RCC 7860 (cell line): ENCODE measurements at regions not wholly inside any gene's neighbourhood (a gene's known extent, or its start where the extent isn't known, plus 50 kb on each side); places are given as distances from the start of the nearest gene placed in this dataset.
"Not testable (repeated sequence)": the region's sequence is repeated elsewhere in the genome, so short reads cannot be mapped to it uniquely, and the experiment has no call there.

ENCODE experiments used
- DNase-seq: peaks from one replicate; pipeline ENCODE4 v3.0.0-alpha.2; 2015; ENCODE audit warnings: low spot score
- FAIRE-seq: peaks from 2 replicates; lab custom pipeline; 2012; peaks lifted over from hg19 to GRCh38; lab: Jason Lieb, UNC

DNA sequence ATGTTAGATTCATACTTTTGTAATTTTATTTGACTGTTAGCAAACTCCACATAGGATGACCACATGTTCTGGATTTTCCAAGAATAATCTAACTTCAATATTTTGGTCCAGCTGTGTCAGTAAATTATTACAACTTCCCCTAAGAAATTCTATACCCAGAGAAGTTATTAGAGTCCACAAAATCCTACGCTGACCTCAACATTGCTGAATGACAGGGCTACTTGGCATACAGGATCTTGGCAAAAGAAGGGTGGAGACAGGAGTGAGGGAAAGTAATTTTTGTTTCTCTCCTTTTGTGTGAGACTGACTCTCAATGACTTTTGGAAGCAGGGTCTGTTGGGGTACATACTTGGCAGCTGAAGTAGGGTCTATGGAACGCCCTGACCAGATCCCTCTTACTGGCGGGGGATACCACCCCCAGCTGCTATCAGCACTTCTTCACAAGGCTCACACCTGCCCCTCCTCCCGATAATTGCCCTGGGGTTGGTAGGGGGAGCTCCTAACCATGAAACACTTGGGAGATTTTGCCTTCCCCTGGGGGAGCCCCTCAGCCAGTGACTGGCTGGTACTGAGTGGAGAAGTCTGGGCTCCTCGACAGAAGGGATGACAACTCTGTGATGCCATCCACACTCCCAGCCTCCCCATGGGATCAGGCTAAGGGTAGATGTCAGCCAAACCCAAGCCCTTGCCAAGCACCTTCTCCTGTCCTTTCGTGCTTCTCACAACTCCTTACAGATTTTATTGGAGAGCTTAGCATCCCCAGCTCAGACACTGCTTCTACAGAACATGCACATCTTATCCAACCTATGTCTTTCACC, 110.6 kb upstream of the FHL2 start:
- DNase-seq, result no peak
- no peak for FAIRE-seq

DNA sequence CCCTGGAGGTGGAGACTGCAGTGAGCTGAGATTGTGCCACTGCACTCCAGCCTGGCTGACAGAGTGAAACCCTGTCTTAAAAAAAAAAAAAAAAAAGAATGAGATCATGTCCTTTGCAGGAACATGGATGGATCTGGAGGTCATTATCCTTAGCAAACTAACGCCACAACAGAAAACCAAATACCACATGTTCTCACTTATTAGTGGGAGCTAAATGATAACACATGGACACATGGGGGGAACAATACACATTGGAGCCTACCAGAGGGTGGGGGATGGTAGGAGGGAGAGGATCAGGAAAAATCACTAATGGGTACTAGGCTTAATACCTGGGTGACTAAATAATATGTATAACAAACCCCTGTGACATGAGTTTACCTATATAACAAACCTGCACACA, 108.0 kb upstream of the FHL2 start:
- DNase-seq, FAIRE-seq: not testable (repeated sequence)

DNA sequence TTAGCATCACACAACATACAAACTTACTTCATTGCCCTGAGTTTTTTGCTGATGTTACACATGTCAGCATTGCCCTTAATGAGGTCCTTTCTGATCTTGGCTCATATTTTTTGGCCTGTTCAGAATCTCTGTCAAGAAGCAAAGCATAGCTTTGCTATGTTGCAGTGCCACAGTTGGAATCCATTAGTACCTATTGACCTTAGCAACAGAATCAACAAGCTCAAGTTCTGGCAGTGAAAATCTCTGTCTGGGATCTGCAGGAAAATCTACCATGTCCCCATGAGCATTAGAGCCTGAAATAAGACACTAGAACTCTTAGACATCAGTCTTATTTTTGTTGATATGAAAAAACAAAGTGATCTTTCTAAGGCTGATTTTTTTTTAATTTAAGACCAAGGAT, 105.6 kb upstream of the FHL2 start:
- FAIRE-seq, result no peak
- DNase-seq, result no peak

DNA sequence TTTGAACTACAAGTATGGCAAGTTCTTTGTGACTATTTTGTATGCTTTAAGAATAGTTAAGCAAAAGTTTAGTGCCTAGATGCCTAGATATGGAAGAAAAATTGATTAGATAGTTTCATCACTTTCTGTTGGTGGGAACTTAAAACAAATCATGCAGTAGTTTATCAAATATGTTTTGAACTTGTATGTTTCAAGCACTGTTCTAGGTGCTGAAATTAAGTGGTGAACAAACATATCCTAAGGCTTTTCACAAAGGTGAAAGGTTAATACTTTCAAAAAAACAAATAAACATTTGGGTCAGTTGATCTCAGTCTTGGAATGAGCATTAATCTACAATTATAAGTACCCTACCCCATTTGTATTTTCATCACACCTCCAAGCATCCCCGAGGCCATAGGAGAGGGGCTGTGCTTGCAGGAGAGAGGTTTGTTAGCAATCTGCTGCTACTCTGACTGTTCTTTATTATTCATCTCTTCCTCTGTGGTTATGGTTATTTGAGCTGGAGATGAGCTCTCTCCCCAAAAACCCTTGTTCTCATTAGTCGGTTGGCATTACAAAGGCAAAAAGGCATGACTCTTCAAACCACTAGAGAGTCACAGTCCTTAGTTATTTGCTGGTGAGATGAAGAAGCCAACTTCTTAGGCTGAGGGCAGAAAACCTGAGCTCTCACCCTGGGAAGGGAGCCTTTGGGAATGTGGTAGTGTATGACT, 103.9 kb upstream of the FHL2 start:
- no peak for FAIRE-seq
- DNase-seq, result no peak

DNA sequence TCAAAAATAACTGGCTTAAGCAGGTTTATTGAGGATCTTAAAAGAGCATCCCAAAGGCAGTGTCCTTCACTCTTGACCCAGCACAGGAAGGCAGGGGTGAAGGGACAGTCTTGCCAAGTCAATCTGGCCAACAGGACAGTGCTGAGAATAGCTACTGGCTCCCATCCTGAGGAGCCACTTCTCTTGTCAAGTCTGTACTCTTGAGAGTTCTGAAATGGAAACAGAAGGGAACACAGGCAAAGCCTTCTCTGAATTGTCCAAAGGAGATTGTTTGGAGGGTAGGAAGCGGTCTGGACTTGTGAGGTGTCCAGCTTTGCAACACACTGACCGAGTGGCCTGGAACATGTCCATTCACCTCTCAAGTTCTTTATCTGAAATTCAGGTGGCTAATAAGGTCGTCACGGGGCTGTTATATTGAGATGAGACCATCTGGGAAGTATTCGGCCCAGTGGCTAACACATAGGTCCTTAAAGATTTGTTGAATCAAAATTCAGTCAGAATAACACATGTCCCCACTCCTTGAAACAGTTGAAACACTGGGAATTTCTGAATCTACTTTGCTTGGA, 99.5 kb upstream of the FHL2 start:
- FAIRE-seq (no peak), DNase-seq (no peak)

DNA sequence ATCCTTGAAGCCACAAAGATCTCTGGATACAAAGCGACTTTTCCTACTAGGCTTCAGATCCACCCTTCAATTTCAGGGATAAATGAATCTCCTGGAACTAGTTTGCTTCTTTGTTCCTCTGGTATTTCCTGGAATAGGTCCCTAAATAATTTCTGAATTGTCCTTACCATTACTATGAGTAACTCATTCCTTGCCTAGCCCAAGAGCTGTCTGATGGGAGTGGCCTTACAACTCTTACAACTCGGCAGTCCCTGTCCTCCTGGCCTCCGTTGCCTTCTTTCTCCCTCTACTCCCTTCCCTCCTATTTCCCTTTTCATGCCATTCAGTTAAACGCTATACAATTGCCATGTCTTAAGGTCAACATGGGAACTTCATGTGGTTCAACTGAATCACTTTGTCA, 98.2 kb upstream of the FHL2 start:
- FAIRE-seq (no peak), DNase-seq (no peak)

DNA sequence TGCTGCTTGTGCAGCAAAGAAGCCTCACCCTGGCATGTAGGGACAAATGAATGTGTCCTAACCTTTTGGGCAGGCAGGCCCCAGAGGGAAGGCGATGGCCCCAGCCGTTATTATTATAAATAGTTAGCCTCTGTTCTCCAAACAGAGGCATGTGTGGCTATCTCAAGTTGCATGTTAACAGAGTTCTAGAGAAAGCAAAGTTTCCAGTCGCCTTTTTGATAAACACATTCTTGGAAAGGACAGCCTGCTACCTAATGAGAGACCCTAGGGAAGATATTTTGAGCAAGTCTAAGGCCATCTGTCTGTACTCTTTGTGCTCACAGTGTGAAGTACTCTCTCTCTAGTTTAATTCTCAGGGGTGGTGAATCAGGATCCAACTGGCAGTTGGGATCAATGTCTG, 97.4 kb upstream of the FHL2 start:
- FAIRE-seq (no peak), DNase-seq (no peak)

DNA sequence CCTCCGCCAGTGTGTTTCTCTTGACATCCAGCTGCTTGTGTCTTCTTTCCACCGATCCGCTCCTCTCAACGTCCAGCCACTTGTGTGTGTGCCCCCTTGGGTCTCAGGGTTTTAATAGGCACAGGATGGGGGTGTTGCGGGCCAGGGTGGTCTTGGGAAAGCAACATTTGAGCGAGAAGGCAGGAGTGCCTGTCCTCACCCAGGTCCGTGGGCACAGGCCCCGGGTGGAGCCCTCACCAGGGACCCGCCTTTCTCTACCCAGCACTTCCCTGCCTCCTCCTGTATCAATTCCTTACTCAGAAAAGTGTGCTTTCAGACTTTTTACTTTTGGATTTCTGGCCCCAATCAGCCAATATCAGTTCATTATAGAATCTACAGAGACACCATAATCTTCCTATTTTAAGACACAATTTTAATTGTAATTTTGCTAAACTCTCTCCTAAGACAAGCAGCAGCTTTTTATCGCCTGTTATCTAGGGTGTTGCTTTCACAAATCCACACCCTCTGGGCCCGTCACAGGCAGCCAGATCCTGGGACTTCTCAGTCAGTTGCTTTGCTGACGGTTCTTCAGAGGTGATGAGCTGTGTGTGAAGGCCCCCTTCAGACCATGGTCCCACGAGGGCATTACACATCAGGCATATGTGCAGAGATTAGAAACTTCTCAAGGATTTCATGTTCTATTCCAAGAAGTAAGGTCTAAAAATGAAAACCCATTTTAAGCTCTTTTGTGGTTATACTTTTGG, 96.0 kb upstream of the FHL2 start:
- FAIRE-seq (no peak), DNase-seq (no peak)

DNA sequence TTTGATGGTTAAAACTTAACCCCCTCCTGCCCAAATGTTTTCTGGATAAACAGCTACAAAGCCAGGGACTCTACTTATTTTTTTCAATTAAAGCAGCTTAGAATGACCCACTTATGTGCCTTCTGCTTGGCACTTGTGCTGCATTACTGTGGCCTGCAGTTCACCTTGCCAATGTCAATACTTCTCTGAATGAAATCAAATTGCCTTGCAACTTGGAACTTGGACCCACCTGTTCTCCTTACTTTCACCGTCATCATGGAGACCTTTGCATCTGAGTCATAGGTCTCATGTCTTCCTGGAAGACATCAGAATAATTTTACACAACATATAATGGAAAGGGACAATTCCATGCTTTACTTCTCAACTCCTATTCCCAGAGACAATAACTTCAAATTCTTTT, 92.1 kb upstream of the FHL2 start:
- DNase-seq (no peak), FAIRE-seq (no peak)

DNA sequence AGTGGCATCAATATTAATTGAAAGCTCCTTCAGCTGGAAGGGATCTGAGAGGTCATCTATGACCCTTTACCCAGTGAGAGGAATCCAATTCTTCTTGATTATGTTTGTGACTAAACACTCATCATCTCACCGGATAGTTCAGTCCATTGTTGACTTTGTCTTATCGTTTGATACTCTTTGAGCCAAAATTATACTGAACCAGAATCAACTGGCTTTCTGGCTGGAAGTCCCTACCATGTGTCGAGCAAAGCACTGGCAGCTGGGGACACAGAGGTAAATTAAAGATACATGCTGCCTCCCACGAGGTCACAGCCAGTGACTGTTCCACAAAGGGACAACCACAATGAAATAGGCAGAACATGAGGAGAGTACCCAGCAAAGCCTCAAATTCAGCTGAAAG, 91.4 kb upstream of the FHL2 start:
- FAIRE-seq (no peak), DNase-seq (no peak)

DNA sequence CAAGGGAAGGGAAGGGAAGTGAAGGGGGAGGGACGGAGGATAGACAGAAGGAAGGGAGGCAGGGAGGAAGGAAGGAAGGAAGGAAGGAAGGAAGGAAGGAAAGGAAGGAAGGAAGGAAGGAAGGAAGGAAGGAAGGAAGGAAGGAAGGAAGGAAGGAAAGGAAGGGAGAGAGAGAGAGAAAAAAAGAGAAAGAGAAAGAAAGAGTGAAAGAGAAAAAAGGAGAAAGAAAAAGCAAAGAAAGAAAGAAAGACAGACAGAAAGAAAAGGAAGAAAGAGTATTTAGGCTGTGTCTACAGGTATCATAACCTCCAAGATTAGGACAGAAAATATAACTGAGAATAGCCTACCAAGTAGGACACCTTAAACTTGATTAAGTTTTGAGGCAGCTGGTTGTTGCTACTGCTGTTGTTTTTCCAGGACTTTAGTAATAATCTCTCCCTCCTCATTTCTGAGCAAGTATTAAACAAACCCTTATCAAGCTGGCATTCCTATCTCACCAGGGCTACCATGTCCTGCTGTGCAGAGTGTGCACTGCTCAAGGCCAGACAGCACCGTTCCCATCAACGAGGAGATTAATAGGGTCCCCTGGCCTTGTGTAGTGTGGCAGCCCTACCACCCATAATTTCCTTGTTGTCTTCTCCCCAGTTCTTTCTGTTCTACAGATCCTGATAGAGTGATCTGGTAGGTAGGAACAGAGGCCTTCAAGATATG, 90.5 kb upstream of the FHL2 start:
- DNase-seq, result no peak
- no peak for FAIRE-seq

DNA sequence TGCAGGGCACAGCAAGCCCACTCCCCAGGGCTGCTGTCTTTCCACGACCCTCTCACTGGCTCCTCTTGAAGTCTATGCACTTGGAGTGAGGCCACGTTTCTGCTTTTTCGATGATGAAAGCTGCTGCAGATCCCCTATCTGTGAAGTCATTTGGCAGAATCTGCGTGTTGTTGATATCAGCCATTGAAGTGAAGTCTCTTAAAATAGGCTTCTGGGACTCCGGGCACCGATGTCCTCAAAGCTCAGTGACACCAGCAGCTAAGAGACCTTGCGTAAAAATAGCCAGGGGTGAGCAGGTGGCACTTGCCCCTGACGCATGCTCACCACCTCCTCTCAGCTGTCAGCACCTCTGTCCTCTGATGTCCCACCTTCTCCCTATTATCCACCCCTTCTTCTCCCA, 89.4 kb upstream of the FHL2 start:
- DNase-seq, result no peak
- FAIRE-seq, result no peak

DNA sequence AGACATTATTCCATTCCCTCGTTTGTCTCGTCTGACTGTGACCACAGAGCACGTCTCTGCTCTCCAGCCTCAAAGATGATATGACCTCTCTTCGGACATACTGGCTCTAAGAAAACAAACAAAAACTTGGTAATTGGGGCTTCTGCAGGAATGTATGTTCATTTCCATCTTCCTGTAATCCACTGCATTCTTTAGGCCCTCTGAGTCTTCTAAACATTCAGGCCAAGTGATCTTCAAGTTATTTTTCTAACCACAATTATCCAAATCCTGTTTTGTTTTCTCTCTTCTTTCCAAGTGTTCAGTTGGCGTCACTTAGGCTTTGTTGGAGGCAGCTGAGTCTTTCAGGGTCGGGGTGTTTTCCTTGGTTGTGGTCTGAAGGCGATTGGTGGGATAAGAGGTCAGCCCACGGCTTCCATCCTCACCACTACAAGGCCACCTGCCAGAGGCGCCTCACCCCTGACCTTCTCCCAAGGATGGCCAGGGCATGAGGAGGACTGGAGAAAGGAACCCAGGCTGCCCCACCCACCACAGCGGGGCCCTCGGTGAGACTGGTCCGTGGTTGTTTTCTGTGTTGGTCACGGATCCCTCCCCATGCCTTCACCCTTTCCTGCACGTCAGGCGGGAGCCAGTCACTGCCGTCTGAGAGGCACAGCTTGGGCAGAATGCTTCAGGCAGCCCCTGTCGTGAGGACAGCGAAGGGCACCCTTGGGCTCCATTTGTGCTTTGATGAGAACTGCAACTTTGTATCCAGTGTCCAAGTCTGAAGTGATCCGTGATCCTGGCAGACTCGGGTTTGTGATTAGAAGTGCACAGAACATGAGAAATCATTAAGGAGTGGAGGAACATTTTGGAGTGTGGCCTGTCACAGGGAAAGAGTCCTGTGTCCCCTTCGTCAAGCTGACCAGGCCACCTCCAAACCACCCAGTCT, 88.6 kb upstream of the FHL2 start:
- FAIRE-seq, result no peak
- DNase-seq, result no peak

DNA sequence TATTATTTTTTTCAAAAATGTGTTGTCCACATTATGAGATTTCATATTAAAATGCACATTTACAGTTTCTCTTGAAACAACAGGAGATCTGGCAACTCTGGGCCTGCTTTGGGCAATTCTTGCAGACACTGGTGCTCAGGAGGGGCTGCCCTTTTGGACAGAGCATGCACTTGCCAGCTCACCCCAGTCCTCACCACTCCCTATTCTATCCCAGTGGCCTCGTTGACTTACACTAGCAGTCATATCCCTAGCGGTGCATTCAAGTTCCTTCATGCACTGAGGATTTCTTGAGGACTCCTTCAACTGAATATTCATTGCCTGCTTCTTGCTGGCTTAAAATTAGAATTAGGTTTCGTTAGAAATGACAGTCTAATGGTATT, 87.9 kb upstream of the FHL2 start:
- DNase-seq (no peak), FAIRE-seq (no peak)

DNA sequence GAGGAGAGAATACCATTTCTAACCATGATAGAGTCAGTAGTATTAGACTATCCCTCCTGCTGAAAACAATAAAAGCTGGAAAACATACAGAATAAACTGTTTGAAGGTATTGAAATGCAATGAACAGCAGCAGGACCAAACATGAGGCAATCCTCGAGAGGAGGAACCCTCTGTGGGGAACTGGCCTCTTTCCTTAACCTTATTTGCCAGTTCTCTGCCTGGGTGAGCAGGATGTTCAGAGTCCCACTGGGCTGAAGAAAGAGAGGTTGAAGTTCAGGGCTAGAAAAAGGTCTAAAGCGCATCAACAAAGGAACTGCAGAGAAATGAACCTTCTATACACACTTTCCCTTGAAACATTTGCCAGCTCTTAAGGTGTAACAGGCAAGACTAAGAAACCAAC, 79.8 kb upstream of the FHL2 start:
- FAIRE-seq (no peak), DNase-seq (no peak)

DNA sequence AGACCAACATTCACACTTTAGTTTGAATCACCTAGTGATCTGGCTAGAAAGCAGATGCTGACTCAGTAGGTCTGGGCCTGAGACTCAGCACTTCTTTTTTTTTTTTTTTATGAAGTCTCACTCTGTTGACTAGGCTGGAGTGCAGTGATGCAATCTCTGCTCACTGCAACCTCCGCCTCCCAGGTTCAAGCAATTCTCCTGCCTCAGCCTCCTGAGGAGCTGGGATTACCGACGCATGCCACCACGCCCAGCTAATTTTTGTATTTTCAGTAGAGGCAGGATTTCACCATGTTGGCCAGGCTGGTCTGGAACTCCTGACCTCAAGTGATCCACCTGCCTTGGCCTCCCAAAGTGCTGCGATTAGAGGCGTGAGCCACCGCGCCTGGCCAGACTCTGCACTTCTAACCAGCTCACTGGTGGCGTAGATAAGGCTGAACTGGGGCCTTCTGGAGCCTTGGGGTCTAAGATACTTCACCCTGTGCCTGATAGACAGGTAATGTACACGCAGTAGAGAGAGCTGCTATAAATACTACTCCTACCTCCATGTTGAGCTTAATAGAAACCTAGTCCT, 78.3 kb upstream of the FHL2 start:
- FAIRE-seq (peak; percentile 70), DNase-seq (peak; percentile 59)

DNA sequence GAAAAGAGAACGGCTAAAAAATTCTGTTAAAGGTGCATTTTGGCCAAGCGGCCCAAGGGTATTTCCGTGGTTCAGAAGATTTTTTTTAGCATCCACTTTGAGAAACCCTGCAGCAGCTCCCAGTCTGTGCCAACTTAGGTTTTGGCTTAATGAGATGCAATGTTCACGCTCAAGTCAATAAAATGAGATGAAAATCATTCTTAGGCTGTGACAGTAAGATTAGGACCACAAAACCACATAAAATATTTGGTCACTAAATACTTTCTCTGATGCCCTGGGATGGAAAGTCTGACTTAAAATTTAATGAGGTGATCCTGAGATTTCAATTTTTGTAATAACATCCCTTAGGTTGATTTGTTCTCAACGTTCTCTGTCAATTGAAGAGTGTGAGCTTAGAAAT, 74.2 kb upstream of the FHL2 start:
- DNase-seq (no peak), FAIRE-seq (no peak)

DNA sequence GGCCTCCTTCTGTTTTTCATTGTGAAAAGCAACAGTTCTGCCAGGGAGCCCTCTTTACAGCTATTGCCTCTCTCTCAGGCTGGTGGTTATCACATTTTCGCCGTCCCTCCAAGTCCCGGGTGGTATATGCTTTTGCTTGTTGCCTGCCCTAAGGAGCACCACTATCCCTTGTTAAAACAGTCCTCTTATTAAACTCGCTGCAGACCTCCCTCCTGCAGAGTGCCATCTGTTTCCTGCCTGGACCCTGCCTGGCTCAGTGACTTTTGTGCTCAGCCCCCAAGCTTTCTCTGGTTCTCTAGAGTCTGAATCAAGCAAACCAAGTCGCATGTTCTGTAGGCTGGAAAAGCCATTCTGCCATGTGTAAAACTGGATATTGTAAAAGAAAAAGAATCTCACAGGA, 72.1 kb upstream of the FHL2 start:
- no peak for DNase-seq
- FAIRE-seq, result no peak

DNA sequence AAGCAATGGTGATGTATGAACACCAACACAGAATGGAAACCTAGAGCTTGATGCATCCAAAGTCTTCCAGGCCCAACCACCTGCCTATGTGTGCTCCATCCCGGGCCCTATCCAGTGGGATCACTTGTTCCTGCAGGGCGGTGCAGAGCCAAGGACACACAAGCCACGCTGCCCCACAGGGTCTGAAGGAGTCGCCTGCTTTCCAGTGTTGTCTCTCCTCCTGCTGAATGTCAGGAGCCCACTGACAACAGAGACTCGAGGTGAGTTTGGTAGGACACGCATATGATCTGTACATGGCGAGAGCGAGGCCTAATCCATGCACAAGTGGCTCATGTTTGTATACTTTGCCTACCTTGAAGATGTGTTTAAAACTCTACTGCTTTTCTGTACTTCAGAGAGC, 70.9 kb upstream of the FHL2 start:
- FAIRE-seq (no peak), DNase-seq (no peak)
